HG02610 (cell line): ENCODE measurements at regions not wholly inside any gene's neighbourhood (a gene's known extent, or its start where the extent isn't known, plus 50 kb on each side); places are given as distances from the start of the nearest gene placed in this dataset.
"Not testable (repeated sequence)": the region's sequence is repeated elsewhere in the genome, so short reads cannot be mapped to it uniquely, and the experiment has no call there.

Source experiments
- ATAC-seq: cut with Tn5 transposase; IDR thresholded peaks from one replicate; pipeline ENCODE4 v1.9.1; 2021; ENCODE audit warnings: mild to moderate bottlenecking, moderate library complexity; ENCODE audit not compliant: unreplicated experiment

DNA sequence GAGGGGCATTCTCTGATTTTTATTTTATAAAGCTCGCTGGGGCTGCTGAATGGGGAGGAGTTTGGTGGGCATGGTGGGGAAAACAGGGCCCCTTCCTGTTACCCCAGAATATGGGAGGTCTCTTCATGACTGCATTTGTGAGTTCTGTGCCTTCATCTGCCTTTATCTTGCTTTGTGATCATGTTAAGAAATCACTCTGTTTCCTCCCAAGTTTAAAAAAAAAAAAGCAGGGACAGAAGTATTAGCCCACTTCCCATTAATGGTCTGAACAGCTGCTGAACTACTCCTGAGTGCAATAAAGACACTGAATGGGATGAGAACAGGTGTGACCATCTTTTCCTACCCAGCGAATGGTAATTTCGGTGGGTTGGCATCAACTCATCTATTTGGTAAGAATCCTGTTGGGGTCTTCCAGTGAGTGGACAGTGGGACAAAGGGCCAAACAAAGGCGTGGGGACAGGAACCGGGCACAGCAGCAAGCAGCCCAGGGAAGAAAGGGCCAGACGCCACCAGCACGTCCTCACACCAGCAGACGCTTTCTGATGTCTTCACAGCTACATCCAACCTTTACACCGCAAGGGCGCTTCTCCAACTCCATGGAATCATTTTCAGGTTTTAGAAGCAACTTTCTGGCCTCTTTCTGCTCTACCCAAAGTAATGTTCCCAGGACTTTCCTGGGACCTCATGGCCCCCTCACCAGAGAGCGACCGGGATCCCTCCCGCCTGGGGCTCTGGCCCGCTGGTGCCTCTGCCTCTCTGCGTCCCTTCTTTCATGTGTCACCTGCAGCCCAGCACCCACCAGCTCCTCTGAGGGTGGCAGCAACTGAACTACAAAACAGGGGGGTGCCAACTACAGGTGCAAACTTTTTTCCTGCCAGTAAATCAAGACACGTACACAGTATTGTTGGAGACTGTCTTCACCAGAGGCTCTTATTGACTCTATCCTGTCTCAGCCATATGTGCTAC, 160.2 kb downstream of the ADSS2 start:
- ATAC-seq, result no peak

DNA sequence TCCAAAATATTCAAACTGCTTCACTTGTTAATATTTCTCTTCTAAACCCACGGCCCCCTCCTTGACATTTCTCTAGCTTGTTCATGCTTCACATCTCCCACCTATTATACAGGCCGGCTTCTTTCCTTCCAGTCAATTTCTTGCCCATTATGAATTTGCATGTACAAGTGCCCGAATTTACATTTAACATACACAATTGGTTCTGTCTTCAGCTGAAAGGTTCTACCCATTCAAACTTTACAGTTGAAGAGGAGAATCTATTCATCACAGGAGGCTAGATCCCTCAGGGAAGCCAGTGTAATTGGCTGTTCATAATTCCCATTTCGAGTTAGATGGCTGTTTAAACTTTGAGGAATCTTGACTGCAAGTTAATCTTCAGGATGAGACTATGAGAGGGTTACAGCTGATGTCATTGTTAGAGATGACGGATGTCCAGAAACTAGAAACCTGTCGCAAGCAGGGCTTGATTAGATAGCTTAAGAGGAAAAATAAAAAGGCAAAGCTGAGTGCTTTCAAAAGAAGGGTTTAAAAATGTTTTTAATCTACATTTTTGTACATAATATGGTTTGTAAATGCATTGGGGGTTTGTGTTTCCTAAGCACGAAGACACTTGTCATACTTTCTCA, 157.0 kb downstream of the ADSS2 start:
- no peak for ATAC-seq

DNA sequence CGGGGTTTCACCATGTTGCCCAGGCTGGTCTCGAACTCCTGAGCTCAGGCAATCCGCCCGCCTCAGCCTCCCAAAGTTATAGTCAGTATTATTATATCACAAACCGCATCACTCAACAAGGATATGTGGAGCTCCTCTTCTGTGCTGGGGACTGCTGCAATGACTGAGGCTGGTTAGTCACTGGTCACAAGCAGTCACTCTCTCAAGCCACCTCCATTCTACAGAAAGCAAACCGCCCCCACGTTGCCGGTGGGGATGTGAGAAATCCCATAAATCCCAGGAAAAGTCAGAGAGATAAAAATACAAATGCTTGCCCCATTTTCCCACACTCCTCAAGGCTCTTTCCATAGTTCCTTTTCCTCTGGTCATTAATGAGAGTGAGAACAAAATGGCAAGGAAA, 155.7 kb downstream of the ADSS2 start:
- ATAC-seq, result no peak

DNA sequence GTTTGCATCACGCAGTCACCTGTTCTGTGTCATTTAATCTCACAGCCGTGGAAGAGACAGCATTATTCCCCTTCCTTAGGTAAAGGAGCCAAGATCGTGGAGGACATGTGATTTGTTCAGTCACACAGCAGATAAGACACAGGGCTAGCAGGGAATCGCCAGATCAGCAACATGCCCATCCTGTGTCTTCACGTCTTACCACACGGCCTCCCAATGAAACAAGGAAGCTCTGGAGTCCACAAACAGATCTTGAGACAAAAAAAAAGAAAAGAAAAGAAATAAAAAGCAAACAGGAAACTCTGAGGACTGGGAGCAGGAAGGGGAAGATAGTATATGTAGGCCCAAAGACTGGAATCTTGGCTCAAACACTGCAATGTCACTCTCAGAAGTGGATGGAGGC, 155.3 kb downstream of the ADSS2 start:
- ATAC-seq, result no peak

DNA sequence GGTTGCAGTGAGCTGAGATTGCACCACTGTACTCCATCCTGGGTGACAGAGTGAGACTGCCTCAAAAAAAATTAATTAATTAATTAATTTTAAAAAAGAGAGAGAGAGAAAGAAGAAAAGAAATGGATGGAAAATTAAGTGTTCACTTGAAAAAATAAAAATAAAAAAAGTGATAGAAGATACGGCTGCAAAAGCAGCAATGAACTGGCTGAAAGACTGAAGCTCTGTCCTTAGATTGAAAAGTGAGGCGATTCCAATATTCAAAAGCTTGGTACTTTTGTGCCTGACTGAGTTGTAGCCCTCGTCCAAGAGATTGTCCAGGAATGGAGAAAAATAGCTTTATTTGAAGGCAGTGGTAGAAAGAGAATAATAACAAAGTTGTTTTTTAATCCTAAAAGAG, 154.6 kb downstream of the ADSS2 start:
- no peak for ATAC-seq

DNA sequence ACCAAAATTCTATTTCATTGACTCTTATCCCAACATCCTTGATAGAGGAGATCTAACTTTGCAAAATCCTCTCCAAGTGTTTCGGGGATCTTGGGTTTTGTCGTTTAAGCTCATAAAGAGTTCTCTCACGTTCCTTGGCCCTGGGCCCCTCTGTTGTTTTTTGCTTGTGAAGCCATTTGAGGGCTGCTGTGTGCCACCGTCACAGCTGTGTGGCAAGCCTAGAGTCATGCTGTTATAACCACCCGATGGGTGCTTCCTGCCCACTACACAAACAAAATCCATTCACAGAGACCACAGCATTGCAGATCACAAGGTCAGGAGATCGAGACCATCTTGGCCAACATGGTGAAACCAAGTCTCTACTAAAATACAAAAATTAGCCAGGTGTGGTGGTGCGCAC, 154.1 kb downstream of the ADSS2 start:
- ATAC-seq, result no peak

DNA sequence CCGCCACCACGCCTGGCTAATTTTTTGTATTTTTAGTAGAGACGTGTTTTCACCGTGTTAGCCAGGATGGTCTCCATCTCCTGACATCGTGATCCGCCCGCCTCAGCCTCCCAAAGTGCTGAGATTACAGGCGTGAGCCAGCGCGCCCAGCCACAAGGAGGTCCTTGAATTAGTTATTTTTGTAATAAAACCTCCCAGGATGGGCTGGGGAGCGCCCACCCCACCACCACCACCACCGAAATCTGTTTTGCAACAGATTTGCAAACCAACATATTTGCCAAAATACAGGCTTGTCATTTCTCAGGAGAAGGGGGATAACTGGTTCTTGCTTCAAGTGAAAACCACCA, 151.7 kb downstream of the ADSS2 start:
- not testable (repeated sequence) for ATAC-seq

DNA sequence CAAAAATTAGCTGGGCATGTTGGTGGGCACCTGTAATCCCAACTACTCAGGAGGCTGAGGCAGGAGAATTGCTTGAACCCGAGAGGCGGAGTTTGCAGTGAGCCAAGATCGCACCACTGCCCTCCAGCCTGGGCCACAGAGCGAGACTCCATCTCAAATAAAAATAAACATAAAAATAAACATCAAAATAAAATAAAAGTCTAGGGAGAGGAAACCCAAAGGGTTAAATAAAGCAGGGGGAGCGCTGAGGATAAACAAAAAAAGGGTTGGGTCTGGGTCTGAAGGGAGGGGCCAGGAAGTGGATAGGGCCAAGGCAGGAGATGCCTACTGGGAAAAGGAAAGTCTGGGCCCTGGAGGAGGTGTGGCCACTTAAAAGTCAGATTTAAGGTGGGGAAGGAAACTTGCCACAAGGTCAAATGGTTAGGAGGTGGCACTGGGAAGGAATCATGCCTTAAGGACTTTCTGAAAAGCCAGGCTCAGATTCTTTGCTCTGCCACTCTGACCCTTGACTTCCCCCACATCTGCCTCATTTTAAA, 150.0 kb downstream of the ADSS2 start:
- no peak for ATAC-seq

DNA sequence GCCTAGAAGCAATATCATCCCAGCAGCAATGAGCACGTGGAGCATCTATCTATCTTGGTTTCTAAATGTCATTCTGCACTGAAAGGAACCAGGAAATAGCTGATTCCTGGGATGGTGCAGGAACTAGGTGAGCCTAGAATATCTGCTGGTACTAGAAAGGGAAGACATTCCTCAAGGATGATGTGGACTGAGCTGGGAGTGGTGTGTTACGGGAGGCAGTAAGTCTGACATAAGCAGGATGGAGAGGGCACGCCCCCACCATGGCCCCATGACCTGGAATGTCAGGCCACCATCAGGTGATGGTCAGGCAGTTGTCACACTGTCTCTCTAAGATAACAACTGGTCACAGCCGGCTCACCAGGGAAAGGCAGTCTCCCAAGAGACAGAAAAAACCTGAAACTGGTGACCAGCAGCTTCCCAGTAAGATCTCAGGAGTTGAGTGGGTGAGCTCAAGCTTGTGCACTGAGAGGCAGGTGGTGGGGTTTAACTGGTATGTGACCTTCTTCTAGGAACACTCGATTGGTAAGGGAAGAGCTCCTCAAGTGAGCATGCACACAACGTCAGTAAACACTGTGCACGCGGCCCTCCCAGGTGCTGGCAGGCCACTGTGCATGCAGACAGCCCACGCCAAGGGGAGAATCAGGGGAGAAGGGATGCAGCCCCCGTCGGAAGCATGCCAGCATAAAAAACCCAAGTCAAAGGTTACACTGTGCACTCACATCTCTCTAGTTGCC, 148.7 kb downstream of the ADSS2 start:
- ATAC-seq, result no peak

DNA sequence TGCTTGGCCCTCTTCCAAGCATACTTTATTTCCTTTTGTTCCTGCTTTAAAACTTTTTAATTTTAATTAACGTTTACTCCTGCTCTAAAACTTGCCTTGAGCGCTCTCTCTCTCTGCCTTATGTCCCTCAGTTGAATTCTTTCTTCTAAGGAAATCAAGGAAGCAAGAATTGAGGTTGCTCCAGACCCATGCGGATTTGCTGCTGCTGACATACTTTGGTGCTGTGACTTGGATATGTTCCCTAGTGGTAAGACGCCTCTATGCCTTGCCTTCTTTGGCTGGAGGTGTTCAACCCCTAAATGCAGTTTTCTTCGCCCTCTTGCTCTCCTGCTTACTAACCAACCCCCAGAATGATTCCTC, 148.1 kb downstream of the ADSS2 start:
- no peak for ATAC-seq

DNA sequence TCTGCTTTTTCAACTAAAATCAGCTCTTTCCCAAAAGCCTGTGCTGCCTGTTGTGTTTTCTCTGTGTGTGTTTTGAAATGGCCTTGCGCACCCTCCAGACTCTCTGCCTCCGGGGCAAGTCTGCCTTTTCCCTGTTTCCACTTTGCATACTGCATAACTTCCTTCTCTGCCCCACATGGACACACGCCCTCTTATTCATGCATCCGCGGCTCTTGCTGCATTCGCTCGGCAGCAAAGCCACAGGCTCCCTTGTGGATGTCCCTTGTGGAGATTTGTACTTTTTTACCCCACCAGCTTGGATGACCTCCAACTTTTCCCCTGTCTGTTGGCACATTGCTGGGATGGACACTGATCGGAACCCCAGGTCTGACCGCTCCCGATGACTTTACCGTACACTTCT, 147.6 kb downstream of the ADSS2 start:
- no peak for ATAC-seq

DNA sequence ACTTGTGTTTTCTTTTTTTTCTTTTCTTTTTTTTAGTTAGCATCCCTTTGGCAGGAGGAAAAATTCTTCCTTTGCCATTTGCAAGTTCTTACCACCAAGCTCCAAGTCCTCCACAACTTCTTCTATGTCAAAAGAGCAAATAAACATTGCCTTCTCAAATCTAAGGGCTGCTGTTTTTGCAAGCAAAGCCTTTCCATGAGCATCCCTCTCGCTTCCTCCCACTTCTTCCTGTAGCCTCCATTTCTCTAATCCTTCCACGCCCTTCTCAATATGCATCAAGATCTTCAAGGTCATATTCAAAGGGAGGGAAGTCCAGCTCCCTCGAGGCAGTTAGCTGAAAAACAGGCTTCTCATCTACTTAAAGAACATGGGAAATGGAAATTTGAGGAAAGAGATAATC, 147.1 kb downstream of the ADSS2 start:
- no peak for ATAC-seq

DNA sequence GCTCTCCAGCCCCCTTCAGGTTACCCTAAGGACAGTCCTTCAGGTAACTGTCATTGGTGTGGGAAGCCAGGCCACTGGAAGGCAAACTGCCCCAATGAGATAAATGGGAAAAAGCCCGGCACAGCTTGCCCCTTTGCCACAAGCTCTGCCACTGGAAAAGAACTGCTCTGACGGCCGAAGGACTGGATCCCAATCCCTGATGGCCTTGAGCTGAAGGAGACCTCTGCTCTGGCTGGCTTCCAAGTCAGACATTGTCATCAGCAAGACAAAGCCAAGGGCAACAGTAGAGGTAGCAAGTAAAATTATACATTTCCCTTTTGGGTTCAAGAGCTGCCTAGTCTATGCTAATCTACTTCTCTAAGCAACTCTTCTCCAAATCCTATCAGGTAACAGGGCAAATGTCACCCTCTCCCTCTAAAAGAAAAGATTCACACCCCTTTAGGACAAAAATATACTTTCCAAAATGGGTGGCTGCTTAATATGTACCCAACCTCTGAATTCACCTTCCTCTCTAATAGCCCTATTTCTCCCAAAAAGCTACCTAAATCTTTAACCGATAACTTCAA, 145.8 kb downstream of the ADSS2 start:
- no peak for ATAC-seq

DNA sequence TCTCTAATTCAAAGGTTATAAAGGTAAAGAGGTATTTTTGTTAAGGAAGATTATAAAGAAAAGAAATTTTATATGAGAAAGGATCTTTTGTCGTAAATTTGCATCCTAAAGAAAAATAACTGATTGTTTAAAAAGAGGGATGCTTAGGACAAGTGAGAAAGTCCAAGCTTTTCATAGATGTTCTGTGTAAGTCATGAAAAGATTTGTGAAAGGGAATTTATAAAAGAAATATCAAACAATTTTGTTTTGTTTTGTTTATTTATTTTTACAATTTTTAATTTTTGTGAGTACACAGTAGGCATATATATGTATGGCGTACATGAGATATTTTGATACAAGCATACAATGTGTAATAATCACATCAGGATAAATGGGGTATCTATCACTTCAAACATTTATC, 145.2 kb downstream of the ADSS2 start:
- no peak for ATAC-seq

DNA sequence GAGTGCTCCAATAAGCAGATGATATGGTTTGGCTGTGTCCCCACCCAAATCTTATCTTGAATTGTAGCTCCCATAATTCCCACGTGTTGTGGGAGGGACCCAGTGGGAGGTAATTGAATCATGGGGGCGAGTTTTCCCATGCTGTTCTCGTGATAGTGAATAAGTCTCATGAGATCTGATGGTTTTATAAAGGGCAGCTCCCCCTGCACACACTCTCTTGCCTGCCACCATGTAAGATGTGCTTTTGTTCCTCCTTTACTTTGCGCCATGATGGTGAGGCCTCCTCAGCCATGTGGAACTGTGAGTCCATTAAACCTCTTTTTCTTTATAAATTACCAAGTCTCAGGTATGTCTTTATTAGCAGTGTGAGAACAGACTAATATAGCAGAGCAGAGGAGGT, 142.5 kb downstream of the ADSS2 start:
- ATAC-seq, result not testable (repeated sequence)

DNA sequence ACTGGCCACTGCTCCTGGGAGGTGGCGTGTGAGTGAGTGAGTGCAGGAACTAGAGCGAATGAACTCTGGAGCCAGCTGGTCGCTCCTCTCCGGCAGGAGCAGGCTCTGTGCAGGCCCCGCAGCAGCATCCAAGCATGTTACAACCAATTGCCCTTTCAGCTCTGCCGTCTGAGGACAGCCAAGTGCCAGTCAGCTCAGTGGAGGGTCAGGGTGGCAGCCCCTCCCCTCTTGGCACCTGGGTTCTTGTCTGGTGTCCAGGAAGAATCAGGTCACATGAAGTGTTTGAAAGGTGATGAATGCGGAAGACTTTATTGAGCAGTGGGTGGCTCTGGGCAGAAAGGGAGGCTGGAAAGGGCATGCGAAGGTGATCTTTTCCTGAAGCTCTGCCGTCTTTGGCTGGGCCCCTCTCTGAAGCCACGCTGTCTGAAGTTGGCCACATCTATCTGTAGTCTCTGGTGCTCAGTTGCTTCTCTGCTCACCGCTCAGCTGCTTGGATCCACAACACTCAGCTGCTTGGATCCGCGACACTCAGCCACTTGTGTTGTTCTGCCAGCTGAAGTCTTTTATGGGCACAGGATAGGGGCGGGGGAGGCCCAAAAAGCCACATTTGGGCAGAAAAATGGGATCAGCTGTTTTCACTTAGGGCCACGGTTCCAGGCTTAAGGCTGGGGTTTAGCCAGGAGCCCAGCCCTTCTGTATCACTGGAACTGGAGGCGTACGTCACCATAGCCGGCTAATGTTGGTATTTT, 139.8 kb downstream of the ADSS2 start:
- no peak for ATAC-seq

DNA sequence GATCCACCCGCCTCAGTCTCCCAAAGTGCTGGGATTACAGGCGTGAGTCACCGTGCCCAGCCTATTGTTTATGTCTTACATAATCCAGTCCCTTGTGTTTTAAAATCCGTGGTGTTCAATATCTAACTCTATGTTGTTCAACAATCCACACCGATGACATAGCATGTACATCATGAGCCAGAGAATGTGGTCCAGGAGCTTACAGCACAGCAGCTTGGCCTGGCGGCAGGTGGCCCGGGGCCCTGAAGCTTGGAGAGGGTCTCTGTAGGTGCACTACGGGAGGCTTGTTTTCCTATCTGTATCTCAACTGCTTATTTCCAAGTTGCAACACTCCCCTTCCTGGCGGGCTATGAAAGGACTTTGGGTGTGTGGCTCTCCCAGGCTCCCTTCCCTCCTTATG, 138.4 kb downstream of the ADSS2 start:
- ATAC-seq, result no peak

DNA sequence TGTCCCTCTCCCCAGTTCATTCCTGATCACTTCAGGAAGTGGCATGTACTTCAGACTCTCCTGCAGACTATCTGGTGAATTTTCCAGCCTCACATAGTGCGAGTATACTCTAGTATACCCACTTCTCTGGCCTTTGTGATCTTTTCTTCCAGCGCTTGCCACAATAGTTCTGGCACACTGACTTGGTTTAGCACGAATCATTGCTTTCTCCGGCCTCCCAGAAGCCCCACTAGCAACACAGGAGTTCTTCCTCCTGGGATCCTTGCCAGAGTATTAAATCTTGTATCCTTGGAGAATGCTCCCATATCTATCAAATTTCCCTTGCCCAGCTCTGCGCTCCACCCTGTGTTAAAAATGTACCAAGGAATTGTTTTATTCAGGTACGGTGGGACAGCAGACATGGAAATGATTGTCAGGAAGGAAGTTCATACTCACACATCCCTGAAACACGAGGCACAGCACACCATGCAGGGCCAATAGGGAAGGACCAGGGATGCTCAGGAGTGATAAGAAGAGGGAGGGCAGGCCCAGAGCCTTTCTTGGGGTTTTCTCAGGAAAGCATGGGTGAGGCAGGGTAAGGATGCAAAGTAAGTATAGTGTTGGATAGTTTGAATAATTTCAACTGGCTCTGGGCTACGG, 136.7 kb downstream of the ADSS2 start:
- no peak for ATAC-seq

DNA sequence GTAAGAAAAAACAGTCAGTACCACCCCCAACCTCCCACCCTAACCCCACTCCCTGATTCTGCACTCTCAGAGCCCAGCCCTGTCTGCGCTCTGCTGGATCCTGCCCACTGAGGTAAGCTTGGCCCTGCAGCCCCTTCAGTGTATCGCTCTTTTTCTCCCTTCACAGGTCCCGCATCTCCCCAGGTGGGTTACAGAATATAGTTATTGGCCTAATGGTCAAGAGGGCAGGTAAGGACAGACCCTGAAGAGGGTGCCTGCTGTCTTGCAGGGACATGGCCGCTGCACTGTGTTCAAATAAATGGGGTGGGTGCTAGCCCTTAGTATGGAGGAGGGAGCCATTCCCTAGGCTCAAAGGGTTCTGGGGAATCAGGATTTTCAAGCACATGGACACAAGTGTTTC, 135.7 kb downstream of the ADSS2 start:
- ATAC-seq, result no peak

DNA sequence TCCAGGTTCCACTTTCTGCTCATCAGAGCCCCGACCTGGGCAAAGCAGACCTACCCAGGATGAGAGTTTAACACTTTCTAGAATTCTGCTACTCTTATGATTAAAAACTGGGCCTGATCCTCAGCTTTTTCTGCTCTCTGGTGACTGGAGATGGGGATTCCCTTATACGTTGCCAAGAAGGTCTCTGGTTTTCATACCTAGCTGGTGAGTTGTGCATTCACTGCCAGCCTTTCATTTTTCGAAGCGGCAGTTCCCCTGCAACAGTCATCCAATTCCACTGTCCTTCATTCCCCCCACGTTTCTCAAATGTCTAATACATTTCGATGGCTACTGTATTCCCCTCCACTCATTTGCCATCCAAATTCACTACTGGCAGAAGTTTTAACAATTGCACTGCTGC, 135.3 kb downstream of the ADSS2 start:
- ATAC-seq, result no peak
